HepG2 (cell line): ENCODE measurements at regions not wholly inside any gene's neighbourhood (a gene's known extent, or its start where the extent isn't known, plus 50 kb on each side); places are given as distances from the start of the nearest gene placed in this dataset.

Experiments used
- ATAC-seq: fragments of 200-7000 bp; cut with Tn5 transposase; 3 replicates; pipeline ENCODE4 v1.9.1; 2020; ENCODE audit warnings: mild to moderate bottlenecking, moderate library complexity
- BruUV-seq: library from RNA; stranded (reverse); fragments of 400-500 nt; replicated peaks from 2 replicates; lab custom pipeline; 2021; lab: Mats Ljungman, UMichigan
- CTCF ChIA-PET: fragments of 300-600 bp; formaldehyde crosslinking; extraction: SDS; loops from one replicate; lab custom pipeline; 2021; ENCODE audit warnings: low total read pairs, inconsistent platforms, low intra/inter-chr PET ratio; lab: Yijun Ruan, JAX
- POLR2A ChIA-PET: fragments of 350-600 bp; sonication (Branson Sonifier 250); formaldehyde crosslinking; loops from one replicate; lab custom pipeline; 2020; ENCODE audit warnings: antibody characterized with exemption, inconsistent platforms; lab: Yijun Ruan, JAX
- DNase-seq: peaks from one replicate; pipeline ENCODE4 v3.0.0-alpha.2; 2015; ENCODE audit warnings: low spot score
- FAIRE-seq: peaks from 3 replicates; lab custom pipeline; 2011; peaks lifted over from hg19 to GRCh38; lab: Jason Lieb, UNC
- H2AFZ ChIP-seq: one replicate; pipeline ENCODE4 v1.6.1; 2011; ENCODE audit warnings: low read length, inconsistent platforms
- H3K27ac ChIP-seq: fragments of 300-600 bp; 3 replicates; pipeline ENCODE4 v1.8.0; 2011; ENCODE audit warnings: mixed run types, mild to moderate bottlenecking, mixed read lengths, low read length, inconsistent platforms; ENCODE audit not compliant: insufficient read depth; ENCODE audit errors: extremely low read length
- H3K27me3 ChIP-seq, 2 experiments: fragments of 200-600 bp in 1 of 2; 2 replicates in 1 of 2; 3 replicates in 1 of 2; pipeline versions ENCODE4 v1.6.0 to v1.8.0; 2011; ENCODE audit warnings: low read length in 2 of 2, mild to moderate bottlenecking in 2 of 2, moderate library complexity in 2 of 2, inconsistent platforms in 1 of 2; ENCODE audit not compliant: insufficient read depth in 2 of 2, control insufficient read depth in 1 of 2
- H3K36me3 ChIP-seq, 2 experiments: fragments of 200-600 bp in 1 of 2; replicated peaks in 1 of 2; 2 replicates in 1 of 2; 3 replicates in 1 of 2; pipeline versions ENCODE4 v1.5.1 to v1.8.0; 2011; ENCODE audit warnings: low read length in 2 of 2, inconsistent platforms in 1 of 2; ENCODE audit not compliant: insufficient read depth in 2 of 2, control insufficient read depth in 1 of 2
- H3K4me1 ChIP-seq: 2 replicates; pipeline ENCODE4 v1.5.1; 2012; ENCODE audit warnings: low read length, inconsistent platforms; ENCODE audit not compliant: insufficient read depth
- H3K4me2 ChIP-seq: 2 replicates; pipeline ENCODE4 v1.6.0; 2011; ENCODE audit warnings: low read depth, low read length, inconsistent platforms
- H3K4me3 ChIP-seq, 3 experiments: fragments of 200-600 bp in 1 of 3; sonication (generic), shearing (Covaris generic) in 1 of 3; replicated peaks in 1 of 3; 2 replicates each; pipeline ENCODE4 v1.5.1; 2011 to 2016; ENCODE audit warnings: low read length in 3 of 3, inconsistent platforms in 2 of 3, low read depth in 2 of 3, mild to moderate bottlenecking in 2 of 3, control low read depth in 1 of 3, mixed read lengths in 1 of 3; ENCODE audit not compliant: insufficient read depth in 1 of 3
- H3K79me2 ChIP-seq: one replicate; pipeline ENCODE4 v1.6.1; 2011; ENCODE audit warnings: low read length, inconsistent platforms; ENCODE audit not compliant: insufficient read depth
- H3K9ac ChIP-seq: 2 replicates; pipeline ENCODE4 v1.6.0; 2011; ENCODE audit warnings: mild to moderate bottlenecking, low read depth, low read length, inconsistent platforms; ENCODE audit not compliant: insufficient read depth
- H3K9me3 ChIP-seq: 2 replicates; pipeline ENCODE4 v1.5.1; 2012; ENCODE audit warnings: mild to moderate bottlenecking, low read length
- H4K20me1 ChIP-seq: 2 replicates; pipeline ENCODE4 v1.6.0; 2011; ENCODE audit warnings: inconsistent platforms, mild to moderate bottlenecking, low read length, moderate library complexity; ENCODE audit not compliant: insufficient read depth
- SOX13 ChIP-seq, 3 experiments: fragments of 450-650 bp in 1 of 3; sonication (generic) in 1 of 3; formaldehyde crosslinking in 1 of 3; IDR thresholded peaks in 2 of 3; conservative IDR thresholded peaks in 1 of 3; 2 replicates each; pipeline versions ENCODE4 v1.5.0 to v1.6.1; 2016 to 2020; ENCODE audit warnings: antibody characterized with exemption in 1 of 3, mild to moderate bottlenecking in 1 of 3, missing compliant biosample characterization in 1 of 3, missing genetic modification reagents in 1 of 3, moderate library complexity in 1 of 3
- ZNF746 ChIP-seq: sonication (generic); formaldehyde crosslinking; IDR thresholded peaks from 2 replicates; pipeline ENCODE4 v1.8.0; 2022; ENCODE audit warnings: mild to moderate bottlenecking, missing genetic modification reagents
- WGBS: methylation state at CpG from one replicate; pipeline ENCODE4 v1.1.6; 2017; ENCODE audit warnings: low lambda C conversion rate; 5-methylcytosine and 5-hydroxymethylcytosine counted together
- in situ Hi-C: cut with HindIII; loops from 2 replicates; pipeline ENCODE4 v1.10.0; 2017; ENCODE audit warnings: low pct_unique_long_range_greater_than_20kb; ENCODE audit not compliant: extremely low pct_ligation_motif_present
- intact Hi-C: fragments of 100-400 bp; cut with micrococcal nuclease; formaldehyde crosslinking; loops from one replicate; pipeline ENCODE4 v1.10.0; 2022; ENCODE audit not compliant: unreplicated experiment
- TF ChIP-seq, protein P1 (sequence below): sonication (generic); formaldehyde crosslinking; IDR thresholded peaks from 2 replicates; pipeline ENCODE4 v1.4.0; 2020; ENCODE audit warnings: missing genetic modification reagents
- TF ChIP-seq, protein P2 (sequence below): fragments of 450-650 bp; IDR thresholded peaks from 2 replicates; pipeline ENCODE4 v1.6.1; 2017; ENCODE audit warnings: mild to moderate bottlenecking

DNA sequence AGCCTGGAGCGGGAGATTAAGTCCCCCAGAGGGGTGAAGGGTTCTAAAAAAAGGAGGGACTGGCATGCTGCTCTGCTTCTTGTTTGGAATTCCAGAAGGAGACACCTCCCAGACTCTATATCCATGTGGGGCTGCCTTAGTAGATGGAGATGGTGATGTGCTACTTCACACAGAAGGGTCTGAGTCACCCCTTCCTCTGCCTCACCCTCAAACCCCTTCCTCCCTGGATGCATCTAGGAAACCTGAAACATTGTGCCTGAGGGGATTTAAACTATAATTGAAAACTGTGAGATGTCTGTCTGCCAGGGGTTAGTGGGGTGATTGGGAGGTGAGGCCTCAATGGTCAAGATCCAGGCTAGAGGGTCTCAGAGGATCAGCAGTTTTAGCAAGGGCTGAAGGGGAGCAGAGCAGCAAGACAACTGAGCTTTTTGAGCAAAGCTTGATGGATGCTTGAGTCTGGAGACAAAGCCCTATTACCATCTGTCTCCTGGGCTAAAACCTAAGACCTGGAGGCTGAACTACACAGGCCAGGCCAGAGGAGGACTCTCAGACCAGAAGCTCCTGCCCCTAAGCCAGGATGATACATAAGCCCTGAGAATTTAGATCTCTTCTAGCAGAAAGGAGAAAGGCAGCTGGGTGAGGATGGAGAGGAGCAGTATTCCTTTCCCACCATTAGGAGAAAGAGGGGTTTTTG, 314.7 kb upstream of the ATP2B1 start:
- H3K27ac ChIP-seq: no peak overlapping the region
- no peak for ATAC-seq
- in situ Hi-C loops: no loop called here
- H3K4me3 ChIP-seq: no peak overlapping the region
- TF ChIP-seq, protein P1, sequence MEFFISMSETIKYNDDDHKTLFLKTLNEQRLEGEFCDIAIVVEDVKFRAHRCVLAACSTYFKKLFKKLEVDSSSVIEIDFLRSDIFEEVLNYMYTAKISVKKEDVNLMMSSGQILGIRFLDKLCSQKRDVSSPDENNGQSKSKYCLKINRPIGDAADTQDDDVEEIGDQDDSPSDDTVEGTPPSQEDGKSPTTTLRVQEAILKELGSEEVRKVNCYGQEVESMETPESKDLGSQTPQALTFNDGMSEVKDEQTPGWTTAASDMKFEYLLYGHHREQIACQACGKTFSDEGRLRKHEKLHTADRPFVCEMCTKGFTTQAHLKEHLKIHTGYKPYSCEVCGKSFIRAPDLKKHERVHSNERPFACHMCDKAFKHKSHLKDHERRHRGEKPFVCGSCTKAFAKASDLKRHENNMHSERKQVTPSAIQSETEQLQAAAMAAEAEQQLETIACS: no peak
- TF ChIP-seq SOX13 (IDR thresholded peaks at IDR 0.05) (no peak), SOX13 (CRISPR knock-in tag; conservative IDR thresholded peaks at IDR 0.05 in 1 of 2, IDR thresholded peaks at IDR 0.05 in 1 of 2) (no peak), ZNF746 (CRISPR knock-in tag) (no peak)
- TF ChIP-seq, protein P2, sequence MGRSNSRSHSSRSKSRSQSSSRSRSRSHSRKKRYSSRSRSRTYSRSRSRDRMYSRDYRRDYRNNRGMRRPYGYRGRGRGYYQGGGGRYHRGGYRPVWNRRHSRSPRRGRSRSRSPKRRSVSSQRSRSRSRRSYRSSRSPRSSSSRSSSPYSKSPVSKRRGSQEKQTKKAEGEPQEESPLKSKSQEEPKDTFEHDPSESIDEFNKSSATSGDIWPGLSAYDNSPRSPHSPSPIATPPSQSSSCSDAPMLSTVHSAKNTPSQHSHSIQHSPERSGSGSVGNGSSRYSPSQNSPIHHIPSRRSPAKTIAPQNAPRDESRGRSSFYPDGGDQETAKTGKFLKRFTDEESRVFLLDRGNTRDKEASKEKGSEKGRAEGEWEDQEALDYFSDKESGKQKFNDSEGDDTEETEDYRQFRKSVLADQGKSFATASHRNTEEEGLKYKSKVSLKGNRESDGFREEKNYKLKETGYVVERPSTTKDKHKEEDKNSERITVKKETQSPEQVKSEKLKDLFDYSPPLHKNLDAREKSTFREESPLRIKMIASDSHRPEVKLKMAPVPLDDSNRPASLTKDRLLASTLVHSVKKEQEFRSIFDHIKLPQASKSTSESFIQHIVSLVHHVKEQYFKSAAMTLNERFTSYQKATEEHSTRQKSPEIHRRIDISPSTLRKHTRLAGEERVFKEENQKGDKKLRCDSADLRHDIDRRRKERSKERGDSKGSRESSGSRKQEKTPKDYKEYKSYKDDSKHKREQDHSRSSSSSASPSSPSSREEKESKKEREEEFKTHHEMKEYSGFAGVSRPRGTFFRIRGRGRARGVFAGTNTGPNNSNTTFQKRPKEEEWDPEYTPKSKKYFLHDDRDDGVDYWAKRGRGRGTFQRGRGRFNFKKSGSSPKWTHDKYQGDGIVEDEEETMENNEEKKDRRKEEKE: no peak
- TF ChIP-seq, all 625 proteins: peak for 0
- ChIA-PET CTCF (no interaction called here), POLR2A (no interaction called here)
- H3K27me3 ChIP-seq: no peaks in the 10 kb centered on the region
- H3K4me2 ChIP-seq: no peak overlapping the region
- no peaks in the 10 kb centered on the region for H3K9me3 ChIP-seq
- intact Hi-C loops: no loop called here
- no peaks in the 10 kb centered on the region for H3K36me3 ChIP-seq
- H3K4me1 ChIP-seq: no peaks in the 10 kb centered on the region
- no TSS peak for BruUV-seq
- DNase-seq (no peak), FAIRE-seq (no peak)
- H3K79me2 ChIP-seq: no peaks in the 10 kb centered on the region
- 0% methylated on average over 1 of the region's 1 CpG for WGBS
- no peak overlapping the region for H3K9ac ChIP-seq
- H2AFZ ChIP-seq: no peak overlapping the region
- H4K20me1 ChIP-seq: no peaks in the 10 kb centered on the region
